Fibroblast of mammary gland (primary cell): ENCODE measurements at regions not wholly inside any gene's neighbourhood (a gene's known extent, or its start where the extent isn't known, plus 50 kb on each side); places are given as distances from the start of the nearest gene placed in this dataset.
A peak's percentile ranks its signal among the peaks of the same experiment; 100 is the strongest.

ENCODE experiments used
- DNase-seq: peaks from one replicate; pipeline ENCODE4 v3.0.0-alpha.2; 2010; ENCODE audit warnings: low read depth
- H3K4me3 ChIP-seq: 2 replicates; pipeline ENCODE4 v1.5.1; 2011; ENCODE audit warnings: low read depth, mild to moderate bottlenecking, low read length, moderate library complexity; ENCODE audit not compliant: control insufficient read depth
- TF ChIP-seq, protein P1 (sequence below): conservative IDR thresholded peaks from 2 replicates; pipeline ENCODE4 v1.5.1; 2011; ENCODE audit warnings: low read depth, low read length, inconsistent platforms; ENCODE audit not compliant: control insufficient read depth, insufficient read depth

DNA sequence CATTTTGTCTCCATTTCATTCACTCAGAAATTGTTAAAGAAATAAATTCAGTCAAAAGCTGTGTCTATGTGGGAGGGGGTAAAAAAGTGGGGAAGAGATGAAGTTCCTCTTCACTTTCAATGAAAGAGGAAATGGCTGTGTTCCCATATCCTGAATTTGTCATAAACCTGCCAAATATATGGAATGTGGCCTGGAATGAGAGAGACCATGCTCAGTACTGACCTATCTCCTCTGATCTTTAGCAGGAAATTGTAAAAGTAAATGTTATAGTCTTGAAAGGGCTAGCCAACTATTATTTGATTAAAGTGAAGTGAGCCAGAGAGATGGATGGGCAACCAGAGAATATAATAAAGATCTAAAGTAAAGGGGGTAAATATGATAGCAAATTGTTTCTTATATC, 130.3 kb upstream of the C21orf91 start:
- H3K4me3 ChIP-seq = no peak overlapping the region
- TF ChIP-seq, protein P1, sequence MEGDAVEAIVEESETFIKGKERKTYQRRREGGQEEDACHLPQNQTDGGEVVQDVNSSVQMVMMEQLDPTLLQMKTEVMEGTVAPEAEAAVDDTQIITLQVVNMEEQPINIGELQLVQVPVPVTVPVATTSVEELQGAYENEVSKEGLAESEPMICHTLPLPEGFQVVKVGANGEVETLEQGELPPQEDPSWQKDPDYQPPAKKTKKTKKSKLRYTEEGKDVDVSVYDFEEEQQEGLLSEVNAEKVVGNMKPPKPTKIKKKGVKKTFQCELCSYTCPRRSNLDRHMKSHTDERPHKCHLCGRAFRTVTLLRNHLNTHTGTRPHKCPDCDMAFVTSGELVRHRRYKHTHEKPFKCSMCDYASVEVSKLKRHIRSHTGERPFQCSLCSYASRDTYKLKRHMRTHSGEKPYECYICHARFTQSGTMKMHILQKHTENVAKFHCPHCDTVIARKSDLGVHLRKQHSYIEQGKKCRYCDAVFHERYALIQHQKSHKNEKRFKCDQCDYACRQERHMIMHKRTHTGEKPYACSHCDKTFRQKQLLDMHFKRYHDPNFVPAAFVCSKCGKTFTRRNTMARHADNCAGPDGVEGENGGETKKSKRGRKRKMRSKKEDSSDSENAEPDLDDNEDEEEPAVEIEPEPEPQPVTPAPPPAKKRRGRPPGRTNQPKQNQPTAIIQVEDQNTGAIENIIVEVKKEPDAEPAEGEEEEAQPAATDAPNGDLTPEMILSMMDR = no peak
- DNase-seq = no peak

DNA sequence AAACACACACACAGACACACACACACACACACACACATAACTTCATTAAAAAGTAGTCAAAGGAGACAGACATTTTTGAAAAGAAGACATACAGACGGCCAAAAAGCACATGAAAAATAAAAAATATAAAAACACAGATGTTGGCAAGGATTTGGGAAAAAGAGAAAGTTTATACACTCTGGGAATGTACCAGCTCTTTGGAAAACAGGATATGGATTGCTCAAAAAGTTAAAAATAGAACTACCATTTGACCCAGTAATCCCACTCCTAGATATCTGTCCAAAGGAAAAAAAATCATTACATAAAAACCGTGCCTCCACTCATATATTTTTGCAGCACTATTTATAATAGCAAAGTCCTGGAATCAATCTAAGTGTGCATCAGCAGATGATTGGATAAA, 128.4 kb upstream of the C21orf91 start:
- no peak for DNase-seq
- TF ChIP-seq, protein P1 = no peak
- no peak overlapping the region for H3K4me3 ChIP-seq

- TF ChIP-seq, protein P1 = peak; percentile 35
- no peak overlapping the region for H3K4me3 ChIP-seq
- DNase-seq = no peak
Observed at GRCh38 chr21:17931080-17931479, 111.9 kb upstream of the C21orf91 start.

DNA sequence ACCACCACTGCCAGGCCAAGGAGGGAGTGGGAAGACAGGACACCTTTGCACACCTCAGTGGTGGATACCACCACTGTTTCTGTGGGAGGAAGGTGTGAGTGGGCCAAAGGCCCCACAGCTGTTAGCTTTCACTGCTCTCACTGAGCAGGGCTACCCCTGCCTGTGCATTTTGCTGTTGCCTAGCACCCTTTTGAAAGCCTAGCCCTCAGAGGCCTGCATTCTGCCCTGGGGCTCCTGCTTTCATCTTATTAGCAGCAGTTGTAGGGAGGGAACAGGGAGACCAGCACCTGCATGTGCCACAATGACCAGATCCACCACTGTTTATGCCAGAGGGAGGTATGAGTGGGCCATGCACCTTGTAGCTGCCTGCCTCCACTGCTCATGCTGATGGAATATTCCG, 110.9 kb upstream of the C21orf91 start:
- TF ChIP-seq, protein P1 = no peak
- no peak for DNase-seq
- no peak overlapping the region for H3K4me3 ChIP-seq

DNA sequence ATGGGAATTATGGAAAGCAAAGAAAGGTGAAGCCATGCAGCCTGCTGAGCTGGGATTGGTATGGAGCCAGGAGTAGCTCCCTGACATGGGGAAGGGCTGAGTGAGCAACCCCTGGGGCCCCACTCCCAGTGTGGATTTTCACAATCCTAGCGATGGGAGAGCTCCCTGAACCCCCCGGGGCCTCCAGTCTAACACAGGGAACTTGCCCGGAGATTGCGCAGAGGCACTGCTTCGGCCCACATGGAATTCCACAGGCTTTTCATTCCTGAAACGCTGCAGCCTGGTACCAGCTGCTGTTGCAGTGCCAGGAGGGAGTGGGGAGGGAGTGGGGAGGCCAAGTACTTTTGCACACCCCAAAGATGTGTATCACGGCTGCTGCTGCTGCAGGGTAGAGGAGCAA, 110.4 kb upstream of the C21orf91 start:
- DNase-seq = no peak
- no peak overlapping the region for H3K4me3 ChIP-seq
- TF ChIP-seq, protein P1 = no peak

GRCh38 chr21:17925899-17926298, 106.7 kb upstream of the C21orf91 start:
- peak; percentile 47 for DNase-seq
- no peak overlapping the region for H3K4me3 ChIP-seq
- TF ChIP-seq, protein P1 = peak; percentile 54

- DNase-seq = peak; percentile 68
- no peak overlapping the region for H3K4me3 ChIP-seq
- TF ChIP-seq, protein P1 = peak; percentile 97
Observed at GRCh38 chr21:17925000-17925610, 105.9 kb upstream of the C21orf91 start.
